ENCODE measurements at regions not wholly inside any gene's neighbourhood (a gene's known extent, or its start where the extent isn't known, plus 50 kb on each side); places are given as distances from the start of the nearest gene placed in this dataset.

- no peak for TF ChIP-seq CTCF (optimal IDR thresholded peaks at IDR 0.05 in 1 of 3, IDR thresholded peaks at IDR 0.05 in 1 of 3, conservative IDR thresholded peaks at IDR 0.05 in 1 of 3; ENCODE audit: extremely low read depth in 1 of 3, insufficient read depth in 2 of 3, low read length in 3 of 3)
- TF ChIP-seq EZH2 (IDR thresholded peaks at IDR 0.05; ENCODE audit: low read length), result no peak
Measured at GRCh38 chr5:106152569-106152968, 1518.2 kb downstream of the EFNA5 start.
